GM21825 (cell line): ENCODE measurements at regions not wholly inside any gene's neighbourhood (a gene's known extent, or its start where the extent isn't known, plus 50 kb on each side); places are given as distances from the start of the nearest gene placed in this dataset.

Experiments
- ATAC-seq: cut with Tn5 transposase; IDR thresholded peaks from one replicate; pipeline ENCODE4 v1.9.1; 2021; ENCODE audit warnings: mild to moderate bottlenecking, moderate library complexity; ENCODE audit not compliant: unreplicated experiment

DNA sequence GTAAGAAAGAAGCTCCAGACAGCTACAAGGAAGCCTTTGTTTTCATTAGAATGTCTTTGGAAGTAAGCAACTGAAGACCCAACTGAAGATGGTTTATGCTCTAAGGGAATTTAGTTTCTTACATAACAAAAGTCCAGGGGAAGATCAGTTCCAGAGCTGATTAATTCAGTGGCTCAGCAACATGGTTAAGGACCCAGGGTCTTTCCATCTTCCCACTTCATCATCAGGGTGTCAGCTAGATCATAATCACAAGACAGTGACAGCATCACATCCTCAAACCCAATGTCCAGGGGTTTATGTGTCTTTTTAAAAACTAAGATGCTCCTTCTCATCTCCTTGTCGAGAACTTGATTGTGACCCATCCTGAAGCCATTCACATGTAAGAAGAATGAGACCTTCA lies 119.7 kb upstream of the PRDM1 start:
- no peak for ATAC-seq

GRCh38 chr6:105964979-105965760 lies 121.0 kb upstream of the PRDM1 start:
- ATAC-seq: no peak

- ATAC-seq: no peak
These were observed 132.0 kb upstream of the PRDM1 start for GRCh38 chr6:105954148-105954547.

DNA sequence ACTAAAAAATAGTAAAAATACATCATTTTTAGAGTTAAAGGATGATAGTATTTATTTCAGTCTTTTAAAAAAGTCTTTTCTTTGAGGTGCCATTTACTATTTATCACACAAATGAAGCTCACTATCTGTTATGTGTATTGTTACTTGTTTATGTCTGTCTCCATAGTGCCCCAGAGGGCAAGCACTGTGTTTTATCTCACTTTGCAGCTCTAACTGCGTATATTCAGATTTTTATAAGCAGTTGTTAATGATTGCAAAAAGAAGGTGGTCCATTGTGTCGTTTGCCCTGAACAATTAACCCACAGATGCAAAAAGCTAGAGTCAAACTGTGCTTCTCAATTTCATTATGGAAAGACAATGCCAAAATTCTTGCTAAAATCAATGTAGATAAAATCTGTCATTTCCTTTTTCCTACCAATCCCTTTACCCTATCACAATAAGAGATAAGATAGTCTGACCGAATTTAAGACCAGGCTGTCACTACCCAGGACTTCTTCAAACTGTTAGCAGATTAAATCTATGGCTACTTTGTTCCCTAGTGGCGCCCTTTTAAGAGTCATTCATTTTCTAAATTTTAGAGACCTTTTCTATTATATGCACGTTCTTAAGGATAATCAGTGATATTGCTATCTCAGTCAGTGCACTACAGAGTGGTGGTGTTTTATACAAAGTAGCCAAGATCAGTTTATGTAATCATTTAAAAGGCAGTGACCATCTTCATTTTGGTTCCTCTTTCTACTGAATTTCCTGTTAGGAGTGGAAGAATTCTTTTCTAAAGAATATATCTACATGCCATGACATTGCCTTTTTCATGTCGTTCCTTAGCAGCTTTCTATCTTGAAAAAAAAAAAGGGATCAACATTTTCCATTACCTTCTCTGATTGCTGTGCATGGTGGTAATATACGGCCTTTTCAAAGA lies 133.1 kb upstream of the PRDM1 start:
- ATAC-seq: no peak

GRCh38 chr6:105952326-105952725 lies 133.8 kb upstream of the PRDM1 start:
- ATAC-seq: no peak

GRCh38 chr6:105951322-105951721 lies 134.8 kb upstream of the PRDM1 start:
- no peak for ATAC-seq

- ATAC-seq: no peak
These were observed 136.3 kb upstream of the PRDM1 start for GRCh38 chr6:105949869-105950268.

GRCh38 chr6:105943514-105943913 lies 142.6 kb upstream of the PRDM1 start:
- no peak for ATAC-seq

- ATAC-seq: no peak
These were observed 144.3 kb upstream of the PRDM1 start for GRCh38 chr6:105941621-105942412.

GRCh38 chr6:105940990-105941389 lies 145.1 kb upstream of the PRDM1 start:
- ATAC-seq: no peak

- ATAC-seq: no peak
These were observed 149.2 kb upstream of the PRDM1 start for GRCh38 chr6:105936972-105937371.

DNA sequence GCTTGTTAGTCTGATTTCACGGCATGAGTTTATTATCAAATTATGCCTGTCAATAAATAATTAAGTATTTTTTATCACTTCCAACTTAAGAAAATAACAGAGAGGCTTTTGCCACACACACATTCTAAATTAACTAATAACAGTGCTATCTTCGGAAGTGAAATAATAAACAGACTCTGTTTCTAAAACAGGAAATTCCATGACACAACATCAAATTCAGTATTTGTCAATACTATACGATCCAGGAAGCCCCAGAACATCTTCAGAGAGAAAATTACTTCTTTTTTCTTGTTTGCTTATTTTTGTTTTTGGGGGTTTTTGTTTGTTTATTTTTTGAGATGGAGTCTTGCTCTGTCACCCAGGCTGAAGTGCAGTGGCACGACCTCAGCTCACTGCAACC lies 150.7 kb upstream of the PRDM1 start:
- no peak for ATAC-seq

DNA sequence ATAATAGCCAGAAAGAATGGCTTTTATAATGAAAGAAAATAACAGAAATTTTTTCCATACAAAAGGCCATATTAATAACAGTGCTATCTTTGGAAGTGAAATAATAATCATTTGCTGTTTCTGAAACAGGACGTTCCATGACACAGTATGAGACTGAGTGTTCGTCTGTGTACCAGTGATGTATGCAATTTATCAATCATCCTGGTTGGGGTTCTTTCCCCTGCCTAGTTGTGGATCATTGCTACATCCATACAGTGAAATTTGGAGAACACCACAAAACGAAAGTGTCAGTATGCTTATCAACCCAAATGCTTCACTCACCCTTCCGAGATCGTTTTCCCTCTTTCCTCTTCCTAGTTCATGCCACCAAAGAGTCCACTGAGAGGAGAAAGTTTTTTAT lies 151.4 kb upstream of the PRDM1 start:
- ATAC-seq: no peak

GRCh38 chr6:105932440-105932839 lies 153.7 kb upstream of the PRDM1 start:
- no peak for ATAC-seq

DNA sequence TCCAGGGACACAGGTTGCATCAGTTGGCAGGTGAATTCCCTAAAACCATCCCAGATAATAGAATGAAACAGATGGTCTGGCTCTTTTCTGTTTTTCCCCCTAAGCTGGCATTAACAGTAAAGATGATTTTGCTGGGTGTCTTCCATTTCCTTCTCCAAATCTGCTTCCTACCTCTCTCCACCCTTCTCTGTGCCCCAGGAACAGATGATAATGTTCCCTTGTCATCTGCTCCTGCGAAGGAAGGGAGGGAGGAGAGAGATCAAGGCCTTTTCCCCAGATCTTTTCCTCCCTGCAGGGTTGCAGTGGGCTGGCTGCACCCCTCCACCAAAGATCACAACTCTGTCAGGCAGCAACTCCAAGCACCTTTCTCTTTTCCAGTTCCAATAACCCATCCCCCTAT lies 156.5 kb upstream of the PRDM1 start:
- no peak for ATAC-seq

GRCh38 chr6:105926318-105926717 lies 159.8 kb upstream of the PRDM1 start:
- no peak for ATAC-seq

- no peak for ATAC-seq
These were observed 160.4 kb upstream of the PRDM1 start for GRCh38 chr6:105925706-105926105.

DNA sequence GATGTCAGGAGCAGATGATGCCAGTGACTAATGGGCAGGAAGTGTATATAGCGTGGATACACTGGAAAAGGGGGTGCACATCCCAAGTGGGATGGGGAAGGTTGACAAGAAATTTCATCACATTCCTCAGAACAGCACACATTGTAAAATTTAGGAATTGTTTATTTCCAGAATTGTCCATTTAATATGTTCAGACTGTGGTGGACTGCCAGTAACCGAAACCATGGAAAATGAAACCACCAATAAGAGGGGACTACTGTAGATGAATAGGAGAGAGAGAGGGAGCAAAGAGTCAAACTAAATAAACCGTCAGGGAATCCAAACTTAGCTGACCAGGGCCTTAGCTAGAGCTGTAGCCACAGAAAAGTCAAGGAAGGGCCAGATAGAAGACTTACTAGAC lies 164.4 kb upstream of the PRDM1 start:
- ATAC-seq: no peak

DNA sequence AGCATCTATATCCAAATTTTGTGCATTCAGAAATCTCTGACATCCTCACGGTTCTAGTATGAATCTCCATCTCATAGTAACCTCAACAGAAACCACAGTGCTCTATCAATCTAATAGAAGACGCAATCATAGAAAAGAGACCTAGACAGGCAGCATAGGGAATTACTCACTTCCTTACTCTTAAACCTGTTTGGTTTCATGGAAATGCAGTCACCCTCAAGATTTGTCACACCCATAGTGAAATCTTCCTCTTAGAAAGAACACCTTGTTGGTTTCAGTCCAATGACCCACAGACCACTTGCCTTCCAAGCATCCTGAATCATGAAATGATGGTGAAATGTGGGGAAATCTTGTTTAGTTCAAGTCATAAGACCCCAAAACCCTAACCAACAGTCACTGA lies 166.1 kb upstream of the PRDM1 start:
- ATAC-seq: no peak

GRCh38 chr6:105917038-105917695 lies 169.0 kb upstream of the PRDM1 start:
- no peak for ATAC-seq

DNA sequence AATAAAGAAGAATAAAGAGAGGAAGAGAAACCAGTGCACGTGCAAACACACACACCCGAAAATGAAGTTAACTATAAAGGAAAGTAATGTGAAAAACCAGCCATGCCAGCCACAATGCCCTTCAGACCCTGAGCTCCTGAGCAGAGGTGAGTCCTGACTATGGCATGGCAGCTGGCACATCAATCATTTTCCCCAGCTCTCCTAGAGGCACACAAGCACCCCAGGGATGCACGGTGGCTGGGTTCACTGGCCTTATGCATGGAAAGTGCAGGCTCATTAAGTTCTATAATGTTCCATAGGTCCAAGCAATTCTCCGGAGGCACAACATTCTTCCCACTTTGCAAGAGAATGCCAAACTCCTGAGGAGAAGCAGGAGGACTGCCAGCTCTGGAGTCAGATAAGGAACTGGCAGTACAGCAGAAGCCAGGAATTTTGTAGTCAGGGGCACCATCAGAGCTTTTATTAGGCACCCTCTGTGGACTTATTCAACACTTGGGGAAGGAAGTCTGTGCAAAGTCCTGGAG lies 175.0 kb upstream of the PRDM1 start:
- ATAC-seq: no peak
